Peyer's patch (tissue), 4 donors: ENCODE measurements at regions not wholly inside any gene's neighbourhood (a gene's known extent, or its start where the extent isn't known, plus 50 kb on each side); places are given as distances from the start of the nearest gene placed in this dataset.
A peak's percentile ranks its signal among the peaks of the same experiment; 100 is the strongest.

Experiments
- DNase-seq, 3 donors: peaks; one replicate each; pipeline ENCODE4 v3.0.0-alpha.2; 2017 to 2019
- H3K27ac ChIP-seq, 4 donors: fragments of 200-600 bp; sonication (generic); one replicate each; pipeline ENCODE4 v1.5.1; 2016 to 2019
- H3K27me3 ChIP-seq, 2 donors: fragments of 200-600 bp; sonication (generic); one replicate each; pipeline ENCODE4 v1.5.1; 2019
- H3K36me3 ChIP-seq, 3 donors: fragments of 200-600 bp; sonication (generic); one replicate each; pipeline ENCODE4 v1.5.1; 2016 to 2019
- H3K4me1 ChIP-seq, 4 donors: fragments of 200-600 bp; sonication (generic); one replicate each; pipeline ENCODE4 v1.5.1; 2016 to 2019
- H3K4me3 ChIP-seq, 4 donors: fragments of 200-600 bp; sonication (generic); 1 replicate in 3 of 4; 2 replicates in 1 of 4; pipeline ENCODE4 v1.5.1; 2016 to 2019; ENCODE audit warnings: mild to moderate bottlenecking in 1 of 4
- H3K9me3 ChIP-seq, 4 donors: fragments of 200-600 bp; sonication (generic); one replicate each; pipeline ENCODE4 v1.5.1; 2016 to 2019; ENCODE audit warnings: mild to moderate bottlenecking in 1 of 4
- POLR2A ChIP-seq, 2 donors: fragments of 450-650 bp; IDR thresholded peaks; one replicate each; pipeline ENCODE4 v1.5.1; 2017; ENCODE audit warnings: antibody characterized with exemption in 2 of 2, mild to moderate bottlenecking in 2 of 2, moderate library complexity in 2 of 2
- TF ChIP-seq, protein P1 (sequence below), 6 experiments: fragments of 450-650 bp in 4 of 6; fragments of 200-600 bp in 2 of 6; sonication (generic) in 1 of 6; IDR thresholded peaks; one replicate each; pipeline ENCODE4 v1.5.1; 2017 to 2019; ENCODE audit warnings: antibody characterized with exemption in 6 of 6, mild to moderate bottlenecking in 3 of 6, moderate library complexity in 1 of 6

DNA sequence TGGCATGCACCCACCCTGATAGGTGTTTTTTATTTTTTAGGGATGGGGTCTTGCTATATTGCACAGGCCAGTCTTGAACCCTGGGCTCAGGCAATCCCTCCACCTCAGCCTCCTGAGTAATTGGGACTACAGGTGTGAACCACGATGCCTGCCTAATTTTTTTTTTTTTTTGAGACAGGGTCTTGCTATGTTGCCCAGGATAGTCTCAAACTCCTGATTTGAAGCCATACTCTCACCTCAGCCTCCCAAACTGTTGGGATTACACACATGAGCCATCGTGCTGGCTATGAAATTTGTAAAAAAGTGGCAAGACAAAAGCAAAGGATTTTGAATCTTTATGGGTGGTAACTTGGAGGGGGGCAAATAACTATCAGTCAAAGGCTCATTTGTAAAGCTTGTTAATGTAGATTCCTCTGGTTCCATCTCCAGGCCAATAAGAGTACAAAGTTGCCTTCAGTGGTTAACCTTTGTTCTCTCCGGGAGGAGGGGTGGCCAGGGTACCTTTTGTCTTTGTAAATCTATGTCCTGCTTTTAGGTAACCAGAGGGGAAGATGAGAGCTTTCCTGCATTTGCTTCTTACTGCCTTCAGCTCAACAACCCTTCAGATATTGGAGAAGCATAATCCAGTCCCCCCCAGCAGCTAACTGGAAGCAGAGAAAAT, 372.0 kb upstream of the JARID2 start:
- DNase-seq, result no peak
- H3K36me3 ChIP-seq, result no peaks in the 10 kb centered on the region

DNA sequence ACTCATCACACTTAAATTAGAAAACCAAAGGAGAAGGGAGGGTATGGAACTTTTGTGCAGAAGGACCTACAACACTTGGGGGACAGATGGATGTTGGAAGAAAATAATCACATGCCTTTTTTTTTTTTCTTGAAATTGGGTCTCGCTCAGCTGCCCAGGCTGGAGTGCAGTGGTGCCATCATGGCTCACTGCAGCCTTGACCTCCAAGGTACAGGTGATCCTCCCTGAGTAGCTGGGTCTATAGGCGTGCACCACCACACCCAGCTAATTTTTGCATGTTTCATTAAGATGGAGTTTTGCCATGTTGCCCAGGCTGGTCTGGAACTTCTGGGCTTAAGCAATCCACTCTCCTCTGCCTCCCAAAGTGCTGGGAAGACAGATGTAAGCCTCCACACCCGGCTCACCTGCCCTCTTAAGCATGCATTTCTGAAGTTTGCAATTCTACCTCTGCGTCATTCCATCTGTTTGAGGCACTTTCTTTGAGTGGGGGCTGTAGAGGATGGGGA, 370.8 kb upstream of the JARID2 start:
- Histone ChIP-seq H3K4me1 (peaks cover 0 to 6% (median under 1%) of the 10 kb centered on the region in 4 donors), H3K27ac (no peak overlapping the region), H3K9me3 (no peaks in the 10 kb centered on the region), H3K36me3 (no peaks in the 10 kb centered on the region), H3K27me3 (no peaks in the 10 kb centered on the region), H3K4me3 (no peak overlapping the region)
- TF ChIP-seq POLR2A (IDR thresholded peaks at IDR 0.05), result no peak
- TF ChIP-seq, protein P1, sequence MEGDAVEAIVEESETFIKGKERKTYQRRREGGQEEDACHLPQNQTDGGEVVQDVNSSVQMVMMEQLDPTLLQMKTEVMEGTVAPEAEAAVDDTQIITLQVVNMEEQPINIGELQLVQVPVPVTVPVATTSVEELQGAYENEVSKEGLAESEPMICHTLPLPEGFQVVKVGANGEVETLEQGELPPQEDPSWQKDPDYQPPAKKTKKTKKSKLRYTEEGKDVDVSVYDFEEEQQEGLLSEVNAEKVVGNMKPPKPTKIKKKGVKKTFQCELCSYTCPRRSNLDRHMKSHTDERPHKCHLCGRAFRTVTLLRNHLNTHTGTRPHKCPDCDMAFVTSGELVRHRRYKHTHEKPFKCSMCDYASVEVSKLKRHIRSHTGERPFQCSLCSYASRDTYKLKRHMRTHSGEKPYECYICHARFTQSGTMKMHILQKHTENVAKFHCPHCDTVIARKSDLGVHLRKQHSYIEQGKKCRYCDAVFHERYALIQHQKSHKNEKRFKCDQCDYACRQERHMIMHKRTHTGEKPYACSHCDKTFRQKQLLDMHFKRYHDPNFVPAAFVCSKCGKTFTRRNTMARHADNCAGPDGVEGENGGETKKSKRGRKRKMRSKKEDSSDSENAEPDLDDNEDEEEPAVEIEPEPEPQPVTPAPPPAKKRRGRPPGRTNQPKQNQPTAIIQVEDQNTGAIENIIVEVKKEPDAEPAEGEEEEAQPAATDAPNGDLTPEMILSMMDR (IDR thresholded peaks at IDR 0.05), result no peak
- DNase-seq, result no peak

More for the DNA sequence above, 372.0 kb upstream of the JARID2 start:
- TF ChIP-seq, protein P1 (IDR thresholded peaks at IDR 0.05), result peak in 3 of 6 experiments; percentile 19 to 48 (median 34)
- no peak for TF ChIP-seq POLR2A (IDR thresholded peaks at IDR 0.05)
- Histone ChIP-seq H3K27me3 (no peaks in the 10 kb centered on the region), H3K4me3 (no peak overlapping the region), H3K9me3 (no peaks in the 10 kb centered on the region), H3K4me1 (peaks cover 0 to 6% (median 0%) of the 10 kb centered on the region in 4 donors), H3K27ac (no peak overlapping the region)

DNA sequence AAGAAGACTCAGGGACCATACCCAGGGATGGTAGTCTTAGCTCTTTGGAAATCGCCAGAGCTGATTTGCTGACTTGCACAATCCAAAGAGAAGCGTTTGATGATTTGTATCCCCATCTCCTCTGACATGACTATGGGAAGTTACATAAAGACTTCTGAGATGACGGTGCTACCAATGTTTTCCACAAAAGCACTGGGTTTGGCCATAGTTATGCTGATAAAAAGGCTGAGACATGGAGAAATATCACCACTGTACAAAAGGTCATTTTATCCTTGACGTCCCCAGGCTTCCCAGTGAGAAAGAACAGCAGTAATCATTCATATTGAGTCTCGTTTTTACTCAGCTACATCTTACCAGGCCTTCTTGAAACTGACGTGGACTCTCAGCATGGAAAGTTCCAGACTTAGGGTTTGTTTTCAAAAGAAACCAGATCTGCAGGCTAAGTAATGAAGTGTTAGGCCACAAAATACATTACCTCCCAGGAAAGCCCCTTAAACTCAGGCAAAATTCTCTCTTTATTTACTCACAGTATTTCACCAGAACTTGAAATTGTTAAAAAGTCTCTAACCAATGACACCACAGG, 370.3 kb upstream of the JARID2 start:
- H3K27ac ChIP-seq, result no peak overlapping the region
- no peaks in the 10 kb centered on the region for H3K27me3 ChIP-seq
- H3K4me3 ChIP-seq, result no peak overlapping the region
- H3K36me3 ChIP-seq, result no peaks in the 10 kb centered on the region
- no peak for DNase-seq
- no peaks in the 10 kb centered on the region for H3K9me3 ChIP-seq
- TF ChIP-seq, protein P1 (IDR thresholded peaks at IDR 0.05), result no peak
- TF ChIP-seq POLR2A (IDR thresholded peaks at IDR 0.05), result no peak
- peaks cover 0 to 6% (median 2%) of the 10 kb centered on the region in 4 donors for H3K4me1 ChIP-seq

DNA sequence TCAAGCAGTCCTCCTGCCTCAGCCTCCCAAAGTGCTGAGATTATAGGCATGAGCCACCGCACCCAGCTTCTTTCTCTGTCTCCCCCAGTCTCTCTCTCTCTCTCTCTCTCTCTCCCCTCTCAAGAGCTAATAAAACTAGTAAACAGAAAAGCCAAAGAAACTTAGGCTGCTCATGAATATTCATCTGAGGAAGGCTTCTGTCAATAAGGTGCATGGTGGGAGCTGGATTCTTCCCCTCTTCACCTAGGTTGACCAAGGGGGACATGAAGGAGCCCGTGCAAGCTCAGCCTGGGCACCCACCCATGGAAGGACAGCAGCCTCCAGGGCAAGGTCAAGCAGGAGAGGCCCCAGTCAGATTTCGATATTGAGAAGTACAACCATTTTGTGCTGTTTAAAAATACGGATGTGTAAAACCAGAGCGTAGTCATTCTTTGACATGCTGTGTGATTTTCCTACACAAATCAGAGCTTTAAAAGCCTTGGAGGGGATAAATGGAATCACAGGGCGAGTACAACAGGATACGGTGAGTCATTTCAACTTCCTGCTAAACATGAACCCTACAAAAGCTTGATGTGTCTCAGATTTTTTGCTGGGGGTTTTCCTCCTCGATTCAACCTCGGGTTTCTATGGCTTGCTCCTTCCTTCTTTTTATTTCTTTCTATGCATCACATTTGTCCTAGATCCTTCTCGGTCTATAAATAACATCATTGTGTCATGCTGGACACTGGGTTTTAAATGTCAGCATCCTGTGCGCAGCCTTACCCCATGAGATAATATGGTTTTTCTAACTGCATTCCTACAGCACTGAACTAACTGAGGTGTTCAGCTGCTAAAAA, 368.9 kb upstream of the JARID2 start:
- H3K36me3 ChIP-seq, result no peaks in the 10 kb centered on the region
- no peaks in the 10 kb centered on the region for H3K27me3 ChIP-seq
- H3K4me1 ChIP-seq, result peaks cover 0 to 6% (median 2%) of the 10 kb centered on the region in 4 donors
- H3K9me3 ChIP-seq, result no peaks in the 10 kb centered on the region
- TF ChIP-seq, protein P1 (IDR thresholded peaks at IDR 0.05), result no peak
- no peak for TF ChIP-seq POLR2A (IDR thresholded peaks at IDR 0.05)
- DNase-seq, result no peak
- peak overlapping the region; percentile 3 to 57 (median 38) for H3K27ac ChIP-seq
- no peak overlapping the region for H3K4me3 ChIP-seq

DNA sequence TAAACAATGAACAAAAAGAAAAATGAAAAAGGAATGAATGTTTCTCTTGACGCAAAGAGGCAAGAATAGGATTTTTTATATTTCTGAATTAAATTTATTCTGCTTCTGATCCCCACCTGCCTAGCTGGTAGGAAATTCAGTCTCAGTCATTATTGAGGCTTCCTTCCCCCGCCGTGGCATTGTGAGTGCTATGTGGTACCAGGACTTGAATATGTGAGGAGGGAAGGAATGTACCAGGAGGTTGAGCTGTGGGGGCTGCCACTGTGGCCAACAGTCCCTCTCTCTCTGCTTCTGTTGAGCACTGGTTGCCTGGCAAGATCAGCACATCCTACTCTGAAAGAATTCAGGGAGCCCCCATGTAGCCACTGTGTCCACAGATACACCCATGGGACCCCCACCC, 368.1 kb upstream of the JARID2 start:
- TF ChIP-seq, protein P1 (IDR thresholded peaks at IDR 0.05), result no peak
- no peak for TF ChIP-seq POLR2A (IDR thresholded peaks at IDR 0.05)
- Histone ChIP-seq H3K27ac (peak overlapping the region in 1 of 4 donors; percentile 28), H3K9me3 (no peaks in the 10 kb centered on the region), H3K27me3 (no peaks in the 10 kb centered on the region), H3K4me1 (peaks cover 0 to 6% (median 2%) of the 10 kb centered on the region in 4 donors), H3K4me3 (no peak overlapping the region), H3K36me3 (no peaks in the 10 kb centered on the region)
- DNase-seq, result no peak
